ENCODE measurements at regions not wholly inside any gene's neighbourhood (a gene's known extent, or its start where the extent isn't known, plus 50 kb on each side); places are given as distances from the start of the nearest gene placed in this dataset.

- TF ChIP-seq, protein P1, sequence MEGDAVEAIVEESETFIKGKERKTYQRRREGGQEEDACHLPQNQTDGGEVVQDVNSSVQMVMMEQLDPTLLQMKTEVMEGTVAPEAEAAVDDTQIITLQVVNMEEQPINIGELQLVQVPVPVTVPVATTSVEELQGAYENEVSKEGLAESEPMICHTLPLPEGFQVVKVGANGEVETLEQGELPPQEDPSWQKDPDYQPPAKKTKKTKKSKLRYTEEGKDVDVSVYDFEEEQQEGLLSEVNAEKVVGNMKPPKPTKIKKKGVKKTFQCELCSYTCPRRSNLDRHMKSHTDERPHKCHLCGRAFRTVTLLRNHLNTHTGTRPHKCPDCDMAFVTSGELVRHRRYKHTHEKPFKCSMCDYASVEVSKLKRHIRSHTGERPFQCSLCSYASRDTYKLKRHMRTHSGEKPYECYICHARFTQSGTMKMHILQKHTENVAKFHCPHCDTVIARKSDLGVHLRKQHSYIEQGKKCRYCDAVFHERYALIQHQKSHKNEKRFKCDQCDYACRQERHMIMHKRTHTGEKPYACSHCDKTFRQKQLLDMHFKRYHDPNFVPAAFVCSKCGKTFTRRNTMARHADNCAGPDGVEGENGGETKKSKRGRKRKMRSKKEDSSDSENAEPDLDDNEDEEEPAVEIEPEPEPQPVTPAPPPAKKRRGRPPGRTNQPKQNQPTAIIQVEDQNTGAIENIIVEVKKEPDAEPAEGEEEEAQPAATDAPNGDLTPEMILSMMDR (conservative IDR thresholded peaks at IDR 0.05; ENCODE audit: low read depth, low read length) = peak; percentile 55
- TF ChIP-seq EZH2 (IDR thresholded peaks at IDR 0.05; ENCODE audit: low read length, unreplicated experiment) = no peak
Observed at GRCh38 chr4:133483600-133484246, 334.6 kb downstream of the PCDH10 start.

All from PC-3 (cell line).